HepG2 (cell line): ENCODE measurements at regions not wholly inside any gene's neighbourhood (a gene's known extent, or its start where the extent isn't known, plus 50 kb on each side); places are given as distances from the start of the nearest gene placed in this dataset.

ENCODE experiments used
- ATAC-seq: fragments of 200-7000 bp; cut with Tn5 transposase; 3 replicates; pipeline ENCODE4 v1.9.1; 2020; ENCODE audit warnings: mild to moderate bottlenecking, moderate library complexity
- BruUV-seq: library from RNA; stranded (reverse); fragments of 400-500 nt; replicated peaks from 2 replicates; lab custom pipeline; 2021; lab: Mats Ljungman, UMichigan
- CTCF ChIA-PET: fragments of 300-600 bp; formaldehyde crosslinking; extraction: SDS; loops from one replicate; lab custom pipeline; 2021; ENCODE audit warnings: low total read pairs, inconsistent platforms, low intra/inter-chr PET ratio; lab: Yijun Ruan, JAX
- POLR2A ChIA-PET: fragments of 350-600 bp; sonication (Branson Sonifier 250); formaldehyde crosslinking; loops from one replicate; lab custom pipeline; 2020; ENCODE audit warnings: antibody characterized with exemption, inconsistent platforms; lab: Yijun Ruan, JAX
- DNase-seq: peaks from one replicate; pipeline ENCODE4 v3.0.0-alpha.2; 2015; ENCODE audit warnings: low spot score
- FAIRE-seq: peaks from 3 replicates; lab custom pipeline; 2011; peaks lifted over from hg19 to GRCh38; lab: Jason Lieb, UNC
- H2AFZ ChIP-seq: one replicate; pipeline ENCODE4 v1.6.1; 2011; ENCODE audit warnings: low read length, inconsistent platforms
- H3K27ac ChIP-seq: fragments of 300-600 bp; 3 replicates; pipeline ENCODE4 v1.8.0; 2011; ENCODE audit warnings: mixed run types, mild to moderate bottlenecking, mixed read lengths, low read length, inconsistent platforms; ENCODE audit not compliant: insufficient read depth; ENCODE audit errors: extremely low read length
- H3K27me3 ChIP-seq, 2 experiments: fragments of 200-600 bp in 1 of 2; 2 replicates in 1 of 2; 3 replicates in 1 of 2; pipeline versions ENCODE4 v1.6.0 to v1.8.0; 2011; ENCODE audit warnings: low read length in 2 of 2, mild to moderate bottlenecking in 2 of 2, moderate library complexity in 2 of 2, inconsistent platforms in 1 of 2; ENCODE audit not compliant: insufficient read depth in 2 of 2, control insufficient read depth in 1 of 2
- H3K36me3 ChIP-seq, 2 experiments: fragments of 200-600 bp in 1 of 2; replicated peaks in 1 of 2; 2 replicates in 1 of 2; 3 replicates in 1 of 2; pipeline versions ENCODE4 v1.5.1 to v1.8.0; 2011; ENCODE audit warnings: low read length in 2 of 2, inconsistent platforms in 1 of 2; ENCODE audit not compliant: insufficient read depth in 2 of 2, control insufficient read depth in 1 of 2
- H3K4me1 ChIP-seq: 2 replicates; pipeline ENCODE4 v1.5.1; 2012; ENCODE audit warnings: low read length, inconsistent platforms; ENCODE audit not compliant: insufficient read depth
- H3K4me2 ChIP-seq: 2 replicates; pipeline ENCODE4 v1.6.0; 2011; ENCODE audit warnings: low read depth, low read length, inconsistent platforms
- H3K4me3 ChIP-seq, 3 experiments: fragments of 200-600 bp in 1 of 3; sonication (generic), shearing (Covaris generic) in 1 of 3; replicated peaks in 1 of 3; 2 replicates each; pipeline ENCODE4 v1.5.1; 2011 to 2016; ENCODE audit warnings: low read length in 3 of 3, inconsistent platforms in 2 of 3, low read depth in 2 of 3, mild to moderate bottlenecking in 2 of 3, control low read depth in 1 of 3, mixed read lengths in 1 of 3; ENCODE audit not compliant: insufficient read depth in 1 of 3
- H3K79me2 ChIP-seq: one replicate; pipeline ENCODE4 v1.6.1; 2011; ENCODE audit warnings: low read length, inconsistent platforms; ENCODE audit not compliant: insufficient read depth
- H3K9ac ChIP-seq: 2 replicates; pipeline ENCODE4 v1.6.0; 2011; ENCODE audit warnings: mild to moderate bottlenecking, low read depth, low read length, inconsistent platforms; ENCODE audit not compliant: insufficient read depth
- H3K9me3 ChIP-seq: 2 replicates; pipeline ENCODE4 v1.5.1; 2012; ENCODE audit warnings: mild to moderate bottlenecking, low read length
- H4K20me1 ChIP-seq: 2 replicates; pipeline ENCODE4 v1.6.0; 2011; ENCODE audit warnings: inconsistent platforms, mild to moderate bottlenecking, low read length, moderate library complexity; ENCODE audit not compliant: insufficient read depth
- ARNT ChIP-seq: fragments of 450-650 bp; IDR thresholded peaks from 2 replicates; pipeline ENCODE4 v1.6.1; 2017
- KLF9 ChIP-seq: IDR thresholded peaks from 2 replicates; pipeline ENCODE4 v1.6.1; 2016; ENCODE audit warnings: low read depth
- MATR3 ChIP-seq: sonication (generic); formaldehyde crosslinking; IDR thresholded peaks from 2 replicates; pipeline ENCODE4 v1.4.0; 2020; ENCODE audit warnings: missing genetic modification reagents
- MBD4 ChIP-seq: IDR thresholded peaks from 2 replicates; pipeline ENCODE4 v1.6.1; 2012; ENCODE audit warnings: low read length, inconsistent platforms, borderline replicate concordance
- MED1 ChIP-seq: sonication (generic); formaldehyde crosslinking; IDR thresholded peaks from 2 replicates; pipeline ENCODE4 v1.4.0; 2020; ENCODE audit warnings: missing genetic modification reagents
- NFKB2 ChIP-seq: sonication (generic); formaldehyde crosslinking; IDR thresholded peaks from 2 replicates; pipeline ENCODE4 v1.4.0; 2020; ENCODE audit warnings: missing genetic modification reagents, borderline replicate concordance
- SOX5 ChIP-seq: IDR thresholded peaks from 2 replicates; pipeline ENCODE4 v1.6.1; 2016; ENCODE audit warnings: borderline replicate concordance
- STAG1 ChIP-seq: sonication (generic); formaldehyde crosslinking; IDR thresholded peaks from 2 replicates; pipeline ENCODE4 v1.4.0; 2020; ENCODE audit warnings: missing genetic modification reagents
- U2AF2 ChIP-seq: fragments of 200-400 bp; formaldehyde crosslinking; IDR thresholded peaks from 2 replicates; pipeline ENCODE4 v1.6.1; 2017; ENCODE audit warnings: low read depth, mild to moderate bottlenecking, low read length
- ZKSCAN5 ChIP-seq: sonication (generic); formaldehyde crosslinking; IDR thresholded peaks from 2 replicates; pipeline ENCODE4 v1.5.1; 2020; ENCODE audit warnings: mild to moderate bottlenecking, missing genetic modification reagents
- ZNF234 ChIP-seq: sonication (generic); formaldehyde crosslinking; conservative IDR thresholded peaks from 2 replicates; pipeline ENCODE4 v1.5.1; 2020; ENCODE audit warnings: mild to moderate bottlenecking, missing genetic modification reagents
- ZNF557 ChIP-seq: sonication (generic); formaldehyde crosslinking; IDR thresholded peaks from 2 replicates; pipeline ENCODE4 v1.4.0; 2020; ENCODE audit warnings: missing genetic modification reagents
- ZNF660 ChIP-seq: sonication (generic); formaldehyde crosslinking; IDR thresholded peaks from 2 replicates; pipeline ENCODE4 v1.5.1; 2020; ENCODE audit warnings: mild to moderate bottlenecking, low read depth, missing genetic modification reagents, borderline replicate concordance
- ZNF724P ChIP-seq: sonication (generic); formaldehyde crosslinking; IDR thresholded peaks from 2 replicates; pipeline ENCODE4 v1.8.0; 2022; ENCODE audit warnings: missing genetic modification reagents, borderline replicate concordance
- WGBS: methylation state at CpG from one replicate; pipeline ENCODE4 v1.1.6; 2017; ENCODE audit warnings: low lambda C conversion rate; 5-methylcytosine and 5-hydroxymethylcytosine counted together
- in situ Hi-C: cut with HindIII; loops from 2 replicates; pipeline ENCODE4 v1.10.0; 2017; ENCODE audit warnings: low pct_unique_long_range_greater_than_20kb; ENCODE audit not compliant: extremely low pct_ligation_motif_present
- intact Hi-C: fragments of 100-400 bp; cut with micrococcal nuclease; formaldehyde crosslinking; loops from one replicate; pipeline ENCODE4 v1.10.0; 2022; ENCODE audit not compliant: unreplicated experiment
- TF ChIP-seq, protein P1 (sequence below): sonication (generic); formaldehyde crosslinking; IDR thresholded peaks from 2 replicates; pipeline ENCODE4 v1.5.1; 2020; ENCODE audit warnings: mild to moderate bottlenecking, missing genetic modification reagents, borderline replicate concordance
- TF ChIP-seq, protein P2 (sequence below): sonication (generic); formaldehyde crosslinking; IDR thresholded peaks from 2 replicates; pipeline ENCODE4 v1.4.0; 2020; ENCODE audit warnings: missing genetic modification reagents

DNA sequence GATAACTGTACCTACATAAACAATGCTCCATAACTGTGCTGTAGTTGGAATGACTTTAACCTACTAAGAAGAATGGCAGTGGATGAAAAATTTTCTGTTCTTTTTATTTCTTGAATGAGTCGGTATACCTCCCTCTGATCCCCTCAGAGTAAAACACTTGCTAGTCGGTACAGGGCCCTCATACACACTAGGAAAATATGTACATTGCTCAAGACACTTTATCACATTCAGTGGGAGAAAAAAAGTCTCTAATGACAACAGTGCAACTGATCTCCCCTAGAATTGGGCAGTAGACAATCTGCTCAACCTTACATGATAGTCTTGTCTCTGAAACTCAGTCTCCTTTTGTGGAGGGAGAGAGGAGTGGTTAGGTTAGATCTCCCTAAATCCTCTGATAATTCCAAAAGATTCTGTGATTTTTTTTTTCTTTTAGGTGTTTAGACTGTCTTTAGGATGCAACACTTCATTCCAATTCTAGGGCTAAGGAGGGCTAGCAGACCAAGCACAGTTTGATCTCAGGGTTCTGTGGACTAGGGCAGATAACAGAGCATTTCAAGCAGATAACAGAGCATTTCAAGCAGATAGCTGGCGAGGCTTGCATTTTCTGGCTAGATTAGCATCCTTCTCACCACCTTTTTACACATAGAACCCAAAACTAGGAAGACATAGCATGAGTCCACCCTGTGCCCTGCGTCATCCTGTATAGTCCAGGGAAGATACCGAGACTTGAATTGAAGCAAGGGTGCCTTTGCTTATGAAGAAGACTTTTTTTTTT lies 100.3 kb upstream of the TNFAIP3 start:
- no peak overlapping the region for H3K27ac ChIP-seq
- H3K4me2 ChIP-seq: no peak overlapping the region
- intact Hi-C loops: no loop called here

DNA sequence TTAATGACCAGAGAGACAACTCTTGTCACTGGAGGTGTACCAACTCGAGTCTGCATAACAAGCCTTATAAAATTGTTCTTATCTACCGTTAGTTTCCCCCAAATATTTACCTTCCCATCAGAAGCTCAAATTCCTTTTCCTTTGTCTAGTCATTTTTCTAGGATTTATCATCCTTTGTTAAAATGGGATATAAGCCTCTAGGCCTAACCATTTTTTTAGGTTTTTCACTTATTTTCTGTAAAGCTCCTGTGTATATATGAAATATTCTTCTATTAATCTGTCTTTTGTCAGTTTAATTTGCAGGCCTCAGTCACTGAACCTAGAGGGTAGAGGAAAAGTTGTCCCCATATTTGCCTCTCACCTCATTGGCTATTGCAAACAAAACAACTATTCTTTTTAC lies 99.6 kb upstream of the TNFAIP3 start:
- Histone ChIP-seq H3K4me2 (no peak overlapping the region), H3K79me2 (no peaks in the 10 kb centered on the region), H3K4me3 (no peak overlapping the region), H3K36me3 (no peaks in the 10 kb centered on the region), H3K9ac (no peak overlapping the region), H3K27ac (no peak overlapping the region), H3K9me3 (peaks cover 12% of the 10 kb centered on the region; the same call in 1 of the 2 replicates), H3K4me1 (peaks cover 27% of the 10 kb centered on the region), H4K20me1 (no peaks in the 10 kb centered on the region), H2AFZ (no peak overlapping the region), H3K27me3 (no peaks in the 10 kb centered on the region)
- no TSS peak for BruUV-seq
- WGBS: 14% methylated on average over 2 of the region's 2 CpGs
- in situ Hi-C loops (no loop called here), intact Hi-C loops (no loop called here)
- FAIRE-seq (no peak), DNase-seq (no peak), ATAC-seq (no peak)
- ChIA-PET POLR2A (no interaction called here), CTCF (no interaction called here)
- TF ChIP-seq, protein P1, sequence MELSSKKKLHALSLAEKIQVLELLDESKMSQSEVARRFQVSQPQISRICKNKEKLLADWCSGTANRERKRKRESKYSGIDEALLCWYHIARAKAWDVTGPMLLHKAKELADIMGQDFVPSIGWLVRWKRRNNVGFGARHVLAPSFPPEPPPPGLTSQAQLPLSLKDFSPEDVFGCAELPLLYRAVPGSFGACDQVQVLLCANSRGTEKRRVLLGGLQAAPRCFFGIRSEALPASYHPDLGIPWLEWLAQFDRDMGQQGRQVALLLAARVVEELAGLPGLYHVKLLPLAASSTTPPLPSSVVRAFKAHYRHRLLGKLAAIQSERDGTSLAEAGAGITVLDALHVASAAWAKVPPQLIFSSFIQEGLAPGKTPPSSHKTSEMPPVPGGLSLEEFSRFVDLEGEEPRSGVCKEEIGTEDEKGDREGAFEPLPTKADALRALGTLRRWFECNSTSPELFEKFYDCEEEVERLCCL: no peak
- TF ChIP-seq ZKSCAN5 (CRISPR knock-in tag): no peak
- no peak for TF ChIP-seq ZNF660
- TF ChIP-seq, protein P2, sequence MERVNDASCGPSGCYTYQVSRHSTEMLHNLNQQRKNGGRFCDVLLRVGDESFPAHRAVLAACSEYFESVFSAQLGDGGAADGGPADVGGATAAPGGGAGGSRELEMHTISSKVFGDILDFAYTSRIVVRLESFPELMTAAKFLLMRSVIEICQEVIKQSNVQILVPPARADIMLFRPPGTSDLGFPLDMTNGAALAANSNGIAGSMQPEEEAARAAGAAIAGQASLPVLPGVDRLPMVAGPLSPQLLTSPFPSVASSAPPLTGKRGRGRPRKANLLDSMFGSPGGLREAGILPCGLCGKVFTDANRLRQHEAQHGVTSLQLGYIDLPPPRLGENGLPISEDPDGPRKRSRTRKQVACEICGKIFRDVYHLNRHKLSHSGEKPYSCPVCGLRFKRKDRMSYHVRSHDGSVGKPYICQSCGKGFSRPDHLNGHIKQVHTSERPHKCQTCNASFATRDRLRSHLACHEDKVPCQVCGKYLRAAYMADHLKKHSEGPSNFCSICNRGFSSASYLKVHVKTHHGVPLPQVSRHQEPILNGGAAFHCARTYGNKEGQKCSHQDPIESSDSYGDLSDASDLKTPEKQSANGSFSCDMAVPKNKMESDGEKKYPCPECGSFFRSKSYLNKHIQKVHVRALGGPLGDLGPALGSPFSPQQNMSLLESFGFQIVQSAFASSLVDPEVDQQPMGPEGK (CRISPR knock-in tag): no peak
- no peak for TF ChIP-seq SOX5
- no peak for TF ChIP-seq MED1 (CRISPR knock-in tag)
- no peak for TF ChIP-seq U2AF2

More for the DNA sequence above, 100.3 kb upstream of the TNFAIP3 start:
- H3K4me3 ChIP-seq: no peak overlapping the region
- H3K79me2 ChIP-seq: no peaks in the 10 kb centered on the region
- CTCF ChIA-PET: no interaction called here
- TF ChIP-seq KLF9: no peak
- no peak for TF ChIP-seq ZNF557
- TF ChIP-seq ZNF234 (CRISPR knock-in tag): no peak
- no peak for TF ChIP-seq MATR3
- TF ChIP-seq NFKB2: no peak
- no peak for TF ChIP-seq STAG1
- no peak for TF ChIP-seq ARNT
- TF ChIP-seq MBD4: no peak
- no peak for TF ChIP-seq ZNF724P (CRISPR knock-in tag)
- ATAC-seq (no peak), FAIRE-seq (no peak), DNase-seq (no peak)
- 78% methylated on average over 5 of the region's 5 CpGs for WGBS
- BruUV-seq: no TSS peak
- H4K20me1 ChIP-seq: no peaks in the 10 kb centered on the region
- H2AFZ ChIP-seq: no peak overlapping the region
- H3K27me3 ChIP-seq: no peaks in the 10 kb centered on the region
- H3K36me3 ChIP-seq: no peaks in the 10 kb centered on the region
- H3K4me1 ChIP-seq: peaks cover 29% of the 10 kb centered on the region
- POLR2A ChIA-PET: no interaction called here
- H3K9ac ChIP-seq: no peak overlapping the region
- peaks cover 12% of the 10 kb centered on the region; the same call in 1 of the 2 replicates for H3K9me3 ChIP-seq
- in situ Hi-C loops: no loop called here
